A549 (cell line): ENCODE measurements at regions not wholly inside any gene's neighbourhood (a gene's known extent, or its start where the extent isn't known, plus 50 kb on each side); places are given as distances from the start of the nearest gene placed in this dataset.

ENCODE experiments used
- ATAC-seq, 2 experiments: fragments of 200-7000 bp in 1 of 2; fragments of >200 bp in 1 of 2; cut with Nextera tagmentation in 1 of 2; cut with Tn5 transposase in 1 of 2; 3 replicates each; pipeline versions ENCODE4 v1.8.0 to v1.9.1; 2018 to 2020; ENCODE audit warnings: mild to moderate bottlenecking in 1 of 2, moderate library complexity in 1 of 2
- CTCF ChIA-PET: fragments of 300-600 bp; sonication (Branson Sonifier 250); formaldehyde crosslinking; extraction: SDS; loops from one replicate; lab custom pipeline; 2021; ENCODE audit warnings: antibody characterized with exemption, inconsistent platforms; lab: Yijun Ruan, JAX
- POLR2A ChIA-PET: fragments of 350-600 bp; formaldehyde crosslinking; extraction: SDS; loops from one replicate; lab custom pipeline; 2021; ENCODE audit warnings: antibody characterized with exemption, inconsistent platforms; lab: Yijun Ruan, JAX
- DNase-seq, 2 experiments: peaks; one replicate each; pipeline versions ENCODE4 v3.0.0 to v3.0.0-alpha.2; 2011 to 2016; ENCODE audit warnings: low read depth in 1 of 2, low spot score in 1 of 2
- FAIRE-seq: peaks from 2 replicates; lab custom pipeline; 2011; peaks lifted over from hg19 to GRCh38; lab: Jason Lieb, UNC
- H3K27ac ChIP-seq, 2 experiments: fragments of >200 bp; sonication (Bioruptor Twin); formaldehyde crosslinking; 3 replicates each; pipeline ENCODE4 v1.5.1; 2016 to 2017
- H3K4me1 ChIP-seq: fragments of >200 bp; sonication (Bioruptor Twin); formaldehyde crosslinking; 3 replicates; pipeline ENCODE4 v1.6.1; 2016
- H3K4me2 ChIP-seq: fragments of >200 bp; sonication (Bioruptor Twin); formaldehyde crosslinking; 3 replicates; pipeline ENCODE4 v1.6.1; 2016
- H3K4me3 ChIP-seq: fragments of >200 bp; sonication (Bioruptor Twin); formaldehyde crosslinking; 3 replicates; pipeline ENCODE4 v1.5.1; 2016
- H3K9me3 ChIP-seq: fragments of >200 bp; sonication (Bioruptor Twin); formaldehyde crosslinking; 3 replicates; pipeline ENCODE4 v1.6.1; 2016
- ATOH8 ChIP-seq: fragments of 250-450 bp; sonication (Bioruptor Pico); IDR thresholded peaks from 2 replicates; pipeline ENCODE4 v1.5.0; 2020; ENCODE audit warnings: low read depth, mild to moderate bottlenecking, moderate library complexity
- CBX2 ChIP-seq: fragments of 200-600 bp; sonication (generic); IDR thresholded peaks from 2 replicates; pipeline ENCODE4 v1.6.1; 2016; ENCODE audit warnings: low read depth, mild to moderate bottlenecking, borderline replicate concordance
- CEBPB ChIP-seq, 2 experiments: fragments of >200 bp in 1 of 2; sonication (Bioruptor Twin) in 1 of 2; formaldehyde crosslinking in 1 of 2; IDR thresholded peaks; 2 replicates each; pipeline ENCODE4 v1.6.1; 2012 to 2016
- E2F6 ChIP-seq: IDR thresholded peaks from 2 replicates; pipeline ENCODE4 v1.6.1; 2012; ENCODE audit warnings: low read depth, borderline replicate concordance
- FOSB ChIP-seq: fragments of 250-450 bp; sonication (Bioruptor Pico); IDR thresholded peaks from 2 replicates; pipeline ENCODE4 v1.5.0; 2020; ENCODE audit warnings: mild to moderate bottlenecking, moderate library complexity
- GATA3 ChIP-seq: IDR thresholded peaks from 2 replicates; pipeline ENCODE4 v1.6.1; 2012; ENCODE audit warnings: borderline replicate concordance
- HES2 ChIP-seq: fragments of >200 bp; sonication (Bioruptor Twin); formaldehyde crosslinking; IDR thresholded peaks from 2 replicates; pipeline ENCODE4 v1.6.1; 2016
- HMGXB4 ChIP-seq: fragments of 250-450 bp; sonication (Bioruptor Pico); IDR thresholded peaks from 2 replicates; pipeline ENCODE4 v1.5.0; 2021; ENCODE audit warnings: mild to moderate bottlenecking, moderate library complexity, borderline replicate concordance
- KDM1A ChIP-seq: fragments of 200-600 bp; sonication (generic); IDR thresholded peaks from 2 replicates; pipeline ENCODE4 v1.6.1; 2016; ENCODE audit warnings: low read depth, mild to moderate bottlenecking
- NFE2L2 ChIP-seq: fragments of 150-350 bp; conservative IDR thresholded peaks from 2 replicates; pipeline ENCODE4 v1.6.1; 2014; ENCODE audit warnings: low read length
- PHF8 ChIP-seq: fragments of 200-600 bp; sonication (generic); IDR thresholded peaks from 2 replicates; pipeline ENCODE4 v1.6.1; 2016; ENCODE audit warnings: low read depth, mild to moderate bottlenecking, antibody characterized with exemption, moderate library complexity, borderline replicate concordance
- RCOR1 ChIP-seq: fragments of 150-350 bp; IDR thresholded peaks from 2 replicates; pipeline ENCODE4 v1.6.1; 2014; ENCODE audit warnings: antibody characterized with exemption, low read length, low read depth
- REST ChIP-seq: fragments of 200-600 bp; sonication (generic); IDR thresholded peaks from 2 replicates; pipeline ENCODE4 v1.6.1; 2016; ENCODE audit warnings: antibody characterized with exemption, mild to moderate bottlenecking, moderate library complexity
- SMC3 ChIP-seq: fragments of >200 bp; sonication (Bioruptor Twin); formaldehyde crosslinking; IDR thresholded peaks from 3 replicates; pipeline ENCODE4 v1.6.1; 2018; ENCODE audit warnings: inconsistent platforms
- TFCP2L1 ChIP-seq: fragments of 250-450 bp; sonication (Bioruptor Pico); IDR thresholded peaks from 2 replicates; pipeline ENCODE4 v1.5.0; 2021; ENCODE audit warnings: mild to moderate bottlenecking
- TP53 ChIP-seq: fragments of 250-450 bp; sonication (Bioruptor Pico); IDR thresholded peaks from 2 replicates; pipeline ENCODE4 v1.5.0; 2021; ENCODE audit warnings: mild to moderate bottlenecking, moderate library complexity
- ZC3H11A ChIP-seq: fragments of 450-650 bp; IDR thresholded peaks from 2 replicates; pipeline ENCODE4 v1.6.1; 2014; ENCODE audit warnings: antibody characterized with exemption, mild to moderate bottlenecking
- ZSCAN20 ChIP-seq: fragments of 250-450 bp; sonication (Bioruptor Pico); IDR thresholded peaks from 2 replicates; pipeline ENCODE4 v1.8.0; 2022; ENCODE audit warnings: mild to moderate bottlenecking, moderate library complexity
- WGBS: methylation state at CpG from one replicate; pipeline ENCODE4 v1.1.6; 2017; ENCODE audit errors: missing lambda C conversion rate; 5-methylcytosine and 5-hydroxymethylcytosine counted together
- TF ChIP-seq, protein P1 (sequence below): fragments of >200 bp; sonication (Bioruptor Twin); formaldehyde crosslinking; IDR thresholded peaks from 3 replicates; pipeline ENCODE4 v1.6.1; 2016

DNA sequence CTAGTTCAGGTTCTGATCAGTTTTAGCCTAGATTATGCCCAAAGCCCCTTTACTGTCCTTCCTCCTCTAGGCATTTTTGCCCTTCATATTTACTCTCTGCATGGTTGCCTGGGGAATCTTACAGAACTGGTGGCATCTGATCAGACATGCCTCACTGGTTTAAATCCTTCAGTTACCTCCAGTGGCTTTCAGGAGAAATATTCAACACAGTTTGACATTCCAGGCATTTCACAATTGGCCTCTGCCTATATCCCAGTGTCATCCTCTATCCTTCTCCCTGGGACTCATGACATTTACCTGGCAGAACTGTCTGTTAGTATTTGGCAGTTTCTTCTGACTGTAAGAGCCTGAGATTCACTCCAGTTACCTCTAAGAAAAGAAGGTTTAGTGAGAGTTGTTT lies 152.9 kb upstream of the MEIS1 start:
- Histone ChIP-seq H3K9me3 (no peaks in the 10 kb centered on the region), H3K4me1 (no peaks in the 10 kb centered on the region), H3K27ac (no peak overlapping the region), H3K4me2 (no peak overlapping the region), H3K4me3 (no peak overlapping the region)
- ChIA-PET CTCF (no interaction called here), POLR2A (no interaction called here)
- ATAC-seq: no peak
- DNase-seq: no peak
- TF ChIP-seq KDM1A: no peak
- no peak for TF ChIP-seq ZC3H11A
- TF ChIP-seq FOSB (CRISPR knock-in tag): no peak
- TF ChIP-seq REST: no peak
- TF ChIP-seq CEBPB (IDR thresholded peaks at IDR 0.05): no peak
- TF ChIP-seq, protein P1, sequence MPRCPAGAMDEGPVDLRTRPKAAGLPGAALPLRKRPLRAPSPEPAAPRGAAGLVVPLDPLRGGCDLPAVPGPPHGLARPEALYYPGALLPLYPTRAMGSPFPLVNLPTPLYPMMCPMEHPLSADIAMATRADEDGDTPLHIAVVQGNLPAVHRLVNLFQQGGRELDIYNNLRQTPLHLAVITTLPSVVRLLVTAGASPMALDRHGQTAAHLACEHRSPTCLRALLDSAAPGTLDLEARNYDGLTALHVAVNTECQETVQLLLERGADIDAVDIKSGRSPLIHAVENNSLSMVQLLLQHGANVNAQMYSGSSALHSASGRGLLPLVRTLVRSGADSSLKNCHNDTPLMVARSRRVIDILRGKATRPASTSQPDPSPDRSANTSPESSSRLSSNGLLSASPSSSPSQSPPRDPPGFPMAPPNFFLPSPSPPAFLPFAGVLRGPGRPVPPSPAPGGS: no peak
- no peak for TF ChIP-seq TP53 (CRISPR knock-in tag)
- TF ChIP-seq RCOR1: no peak
- TF ChIP-seq GATA3: no peak
- TF ChIP-seq PHF8: no peak
- TF ChIP-seq TFCP2L1 (CRISPR knock-in tag): no peak
- no peak for TF ChIP-seq ZSCAN20 (CRISPR knock-in tag)
- no peak for TF ChIP-seq HES2
- TF ChIP-seq HMGXB4: no peak
- TF ChIP-seq E2F6: no peak
- TF ChIP-seq CBX2: no peak
- TF ChIP-seq NFE2L2: no peak
- TF ChIP-seq ATOH8 (CRISPR knock-in tag): no peak
- no peak for FAIRE-seq

- no peak for FAIRE-seq
- no peak for ATAC-seq
- CTCF ChIA-PET: no interaction called here
- Histone ChIP-seq H3K27ac (no peak overlapping the region), H3K4me3 (no peak overlapping the region), H3K9me3 (no peaks in the 10 kb centered on the region), H3K4me2 (no peak overlapping the region), H3K4me1 (no peaks in the 10 kb centered on the region)
- WGBS: 8% methylated on average over 6 of the region's 6 CpGs
- no peak for TF ChIP-seq SMC3
- POLR2A ChIA-PET: no interaction called here
- DNase-seq: no peak
Measured at GRCh38 chr2:66279024-66279423, 155.9 kb upstream of the MEIS1 start.
